Loucy (cell line): ENCODE measurements at regions not wholly inside any gene's neighbourhood (a gene's known extent, or its start where the extent isn't known, plus 50 kb on each side); places are given as distances from the start of the nearest gene placed in this dataset.

ENCODE experiments used
- EZH2phosphoT487 ChIP-seq: fragments of 200-600 bp; IDR thresholded peaks from 2 replicates; pipeline ENCODE4 v1.6.1; 2018; ENCODE audit warnings: antibody characterized with exemption, mild to moderate bottlenecking, moderate library complexity, borderline replicate concordance
- TF ChIP-seq, protein P1 (sequence below): fragments of 200-600 bp; sonication (generic); conservative IDR thresholded peaks from 2 replicates; pipeline ENCODE4 v1.5.1; 2014; ENCODE audit warnings: mild to moderate bottlenecking, antibody characterized with exemption, low read length

GRCh38 chr3:16104156-16104555, 70.3 kb upstream of the GALNT15 start:
- TF ChIP-seq, protein P1, sequence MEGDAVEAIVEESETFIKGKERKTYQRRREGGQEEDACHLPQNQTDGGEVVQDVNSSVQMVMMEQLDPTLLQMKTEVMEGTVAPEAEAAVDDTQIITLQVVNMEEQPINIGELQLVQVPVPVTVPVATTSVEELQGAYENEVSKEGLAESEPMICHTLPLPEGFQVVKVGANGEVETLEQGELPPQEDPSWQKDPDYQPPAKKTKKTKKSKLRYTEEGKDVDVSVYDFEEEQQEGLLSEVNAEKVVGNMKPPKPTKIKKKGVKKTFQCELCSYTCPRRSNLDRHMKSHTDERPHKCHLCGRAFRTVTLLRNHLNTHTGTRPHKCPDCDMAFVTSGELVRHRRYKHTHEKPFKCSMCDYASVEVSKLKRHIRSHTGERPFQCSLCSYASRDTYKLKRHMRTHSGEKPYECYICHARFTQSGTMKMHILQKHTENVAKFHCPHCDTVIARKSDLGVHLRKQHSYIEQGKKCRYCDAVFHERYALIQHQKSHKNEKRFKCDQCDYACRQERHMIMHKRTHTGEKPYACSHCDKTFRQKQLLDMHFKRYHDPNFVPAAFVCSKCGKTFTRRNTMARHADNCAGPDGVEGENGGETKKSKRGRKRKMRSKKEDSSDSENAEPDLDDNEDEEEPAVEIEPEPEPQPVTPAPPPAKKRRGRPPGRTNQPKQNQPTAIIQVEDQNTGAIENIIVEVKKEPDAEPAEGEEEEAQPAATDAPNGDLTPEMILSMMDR: no peak
- no peak for TF ChIP-seq EZH2phosphoT487
